ENCODE measurements at regions not wholly inside any gene's neighbourhood (a gene's known extent, or its start where the extent isn't known, plus 50 kb on each side); places are given as distances from the start of the nearest gene placed in this dataset.
A peak's percentile ranks its signal among the peaks of the same experiment; 100 is the strongest.

DNA sequence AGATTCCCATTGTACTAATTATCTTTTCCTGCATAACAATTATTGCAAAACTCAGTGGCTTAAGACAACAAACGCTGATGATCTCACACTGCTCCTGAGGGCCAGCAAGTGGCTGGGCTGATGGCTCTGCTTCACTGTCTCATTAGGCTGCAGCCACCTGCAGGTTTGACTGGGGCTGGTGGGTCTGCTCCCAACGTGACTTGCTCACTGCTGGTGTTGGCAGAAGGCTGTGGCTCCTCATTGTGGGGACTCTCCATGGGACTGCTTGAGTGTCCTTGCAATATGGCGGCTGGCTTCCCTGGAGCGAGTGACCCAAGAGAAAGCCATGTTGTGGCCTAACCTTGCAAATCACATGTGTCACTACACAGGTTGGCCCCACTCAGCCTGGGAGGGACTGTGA is 71.1 kb downstream of the PLXNA1 start:
- no peak overlapping the region for H3K27ac Mint-ChIP-seq

DNA sequence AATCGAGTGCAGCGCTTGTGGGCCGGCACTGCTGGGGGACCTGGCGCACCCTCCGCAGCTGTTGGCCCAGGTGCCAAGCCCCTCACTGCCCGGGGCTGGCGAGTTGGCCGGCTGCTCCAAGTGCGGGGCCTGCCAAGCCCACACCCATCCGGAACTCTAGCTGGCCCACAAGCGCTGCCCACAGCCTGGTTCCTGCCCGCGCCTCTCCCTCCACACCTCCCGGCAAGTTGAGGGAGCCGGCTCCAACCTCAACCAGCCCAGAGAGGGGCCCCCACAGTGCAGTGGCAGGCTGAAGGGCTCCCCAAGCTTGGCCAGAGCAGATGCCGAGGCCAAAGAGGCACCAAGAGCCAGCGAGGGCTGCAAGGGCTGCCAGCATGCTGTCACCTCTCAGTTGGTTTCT is 73.4 kb downstream of the PLXNA1 start:
- H3K4me3 Mint-ChIP-seq, result no peak overlapping the region
- H3K27ac Mint-ChIP-seq, result no peak overlapping the region
- no peak for ATAC-seq (replicated peaks in 1 of 2)
- DNase-seq, result no peak
- no peaks in the 10 kb centered on the region for H3K4me1 Mint-ChIP-seq (ENCODE audit: low read depth)
- H3K9me3 Mint-ChIP-seq, result peaks cover 5 to 10% of the 10 kb centered on the region in 2 donors
- peaks cover 1% of the 10 kb centered on the region for H3K27me3 Mint-ChIP-seq (ENCODE audit: low read depth)
- H3K36me3 Mint-ChIP-seq (ENCODE audit: insufficient read depth in 2 of 2), result peaks cover 5 to 6% of the 10 kb centered on the region in 2 donors

More for the DNA sequence above, 71.1 kb downstream of the PLXNA1 start:
- peaks cover 8 to 14% of the 10 kb centered on the region in 2 donors for H3K9me3 Mint-ChIP-seq
- H3K27me3 Mint-ChIP-seq (ENCODE audit: low read depth), result no peaks in the 10 kb centered on the region
- H3K4me1 Mint-ChIP-seq (ENCODE audit: low read depth), result no peaks in the 10 kb centered on the region
- no peak for DNase-seq
- ATAC-seq (replicated peaks in 1 of 2), result no peak
- peaks cover 7 to 10% of the 10 kb centered on the region in 2 donors for H3K36me3 Mint-ChIP-seq (ENCODE audit: insufficient read depth in 2 of 2)
- no peak overlapping the region for H3K4me3 Mint-ChIP-seq

DNA sequence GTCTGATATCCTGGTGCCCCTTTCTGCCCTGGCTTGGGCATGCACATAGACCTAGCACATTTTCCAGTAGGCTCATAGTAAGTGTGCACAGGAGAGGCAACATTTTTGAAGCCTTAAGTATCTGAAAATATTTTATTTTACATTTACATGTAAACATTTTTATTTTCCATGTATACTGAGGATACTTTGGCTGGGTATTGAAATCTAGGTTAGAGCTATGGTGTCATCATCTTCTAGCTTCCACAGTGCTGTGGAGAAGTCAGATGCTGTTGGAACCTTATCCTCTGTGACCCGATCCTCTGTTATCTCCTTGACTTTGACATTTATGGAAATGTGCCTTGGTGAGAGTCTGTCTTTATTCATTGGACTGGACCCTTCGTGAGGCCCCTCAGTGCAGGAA is 74.1 kb downstream of the PLXNA1 start:
- peaks cover 5 to 10% of the 10 kb centered on the region in 2 donors for H3K9me3 Mint-ChIP-seq
- H3K4me1 Mint-ChIP-seq (ENCODE audit: low read depth), result no peaks in the 10 kb centered on the region
- no peak for DNase-seq
- peaks cover 5 to 6% of the 10 kb centered on the region in 2 donors for H3K36me3 Mint-ChIP-seq (ENCODE audit: insufficient read depth in 2 of 2)
- H3K4me3 Mint-ChIP-seq, result no peak overlapping the region
- peaks cover 8% of the 10 kb centered on the region for H3K27me3 Mint-ChIP-seq (ENCODE audit: low read depth)
- H3K27ac Mint-ChIP-seq, result no peak overlapping the region
- no peak for ATAC-seq (replicated peaks in 1 of 2)

DNA sequence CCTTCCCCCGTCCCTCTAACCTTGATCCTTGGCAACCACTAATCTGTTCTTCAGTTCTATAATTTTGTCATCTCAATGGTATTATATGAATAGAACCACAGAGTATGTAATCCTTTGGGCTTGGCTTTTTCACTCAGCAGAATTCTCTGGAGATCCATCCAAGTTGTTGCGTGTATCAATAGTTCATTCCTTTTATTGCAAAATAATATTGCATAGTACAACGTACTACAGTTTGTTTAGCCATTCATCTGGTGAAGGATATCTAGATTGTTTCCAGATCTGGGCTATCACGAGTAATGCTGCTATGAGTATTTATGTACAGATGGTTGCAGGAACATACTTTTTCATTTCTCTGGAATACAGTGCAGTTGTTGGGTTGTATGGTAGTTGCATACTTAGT is 76.2 kb downstream of the PLXNA1 start:
- no peak for ATAC-seq (replicated peaks in 1 of 2)
- Mint-ChIP-seq H3K27ac (no peak overlapping the region), H3K36me3 (ENCODE audit: insufficient read depth in 2 of 2) (peaks cover 5 to 6% of the 10 kb centered on the region in 2 donors), H3K4me3 (no peak overlapping the region), H3K4me1 (ENCODE audit: low read depth) (no peaks in the 10 kb centered on the region), H3K9me3 (peaks cover 5 to 10% of the 10 kb centered on the region in 2 donors), H3K27me3 (ENCODE audit: low read depth) (peaks cover 9% of the 10 kb centered on the region)
- DNase-seq, result no peak

DNA sequence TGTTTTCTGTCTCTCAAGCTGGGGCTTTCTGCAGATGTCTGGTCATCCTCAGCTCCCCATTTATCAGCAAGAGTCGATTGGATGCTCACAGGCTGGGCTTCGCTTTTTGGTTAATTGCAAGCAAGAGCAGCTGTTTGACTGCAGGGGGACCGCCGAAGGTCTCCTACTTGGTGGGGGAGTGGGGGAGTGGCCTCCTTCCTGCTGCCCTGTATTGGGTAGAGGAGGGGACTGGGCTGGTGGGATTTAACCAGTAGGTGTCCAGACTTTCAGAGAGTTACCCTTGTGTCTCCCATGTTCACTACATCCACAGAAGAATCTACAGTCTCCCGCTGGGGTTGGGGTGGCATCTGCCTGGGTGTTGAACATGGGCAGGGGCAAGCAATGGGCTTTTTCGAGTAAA is 78.7 kb downstream of the PLXNA1 start:
- Mint-ChIP-seq H3K27me3 (ENCODE audit: low read depth) (peaks cover 16% of the 10 kb centered on the region), H3K9me3 (peaks cover 5 to 10% of the 10 kb centered on the region in 2 donors), H3K4me1 (ENCODE audit: low read depth) (no peaks in the 10 kb centered on the region), H3K36me3 (ENCODE audit: insufficient read depth in 2 of 2) (peaks cover 5 to 6% of the 10 kb centered on the region in 2 donors), H3K27ac (no peak overlapping the region), H3K4me3 (no peak overlapping the region)
- DNase-seq (no peak), ATAC-seq (replicated peaks in 1 of 2) (no peak)

DNA sequence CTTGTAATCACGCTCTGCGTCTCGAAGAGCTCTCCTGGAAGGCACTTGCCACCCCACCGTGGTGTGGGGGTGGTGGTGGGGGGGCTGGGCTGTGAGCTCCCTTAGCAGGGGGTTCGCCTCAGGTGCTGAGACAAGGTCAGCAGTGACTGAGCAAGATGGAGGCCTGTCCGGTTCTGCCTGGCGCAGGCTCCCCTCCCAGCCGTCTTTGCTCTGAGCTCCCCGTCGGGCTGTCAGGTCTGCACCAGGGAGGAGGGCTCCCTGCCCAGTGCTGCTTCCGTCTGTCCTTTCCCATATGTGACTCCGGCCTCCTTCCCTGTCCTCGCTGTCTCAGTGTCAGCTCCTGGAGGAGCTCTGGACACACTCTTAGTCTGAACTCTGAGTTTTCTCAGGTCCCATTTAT is 80.0 kb downstream of the PLXNA1 start:
- ATAC-seq (replicated peaks in 1 of 2), result no peak
- peaks cover 0 to 3% of the 10 kb centered on the region in 2 donors for H3K9me3 Mint-ChIP-seq

DNA sequence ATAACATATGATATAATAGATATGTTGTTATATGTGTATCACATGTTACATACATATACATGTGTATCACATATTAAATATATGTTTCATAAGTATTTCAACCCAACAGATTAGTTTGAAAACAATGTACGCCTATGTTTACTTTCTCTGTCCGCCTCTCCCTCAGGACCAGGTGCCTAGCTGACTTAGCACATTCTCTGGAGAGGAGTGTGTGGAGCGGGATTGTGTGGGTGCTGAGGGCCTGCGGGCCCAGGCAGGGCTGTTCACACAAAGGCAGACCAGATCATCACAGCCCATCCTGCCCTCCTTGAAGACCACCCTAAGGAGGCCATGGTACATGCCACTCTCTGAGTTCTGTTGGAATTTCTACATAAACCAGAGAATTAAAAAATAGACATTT is 81.0 kb downstream of the PLXNA1 start:
- DNase-seq, result no peak
- H3K27me3 Mint-ChIP-seq (ENCODE audit: low read depth), result peaks cover 16% of the 10 kb centered on the region
- H3K36me3 Mint-ChIP-seq (ENCODE audit: insufficient read depth in 2 of 2), result no peaks in the 10 kb centered on the region
- ATAC-seq (replicated peaks in 1 of 2), result no peak
- no peak overlapping the region for H3K27ac Mint-ChIP-seq
- no peaks in the 10 kb centered on the region for H3K4me1 Mint-ChIP-seq (ENCODE audit: low read depth)
- H3K4me3 Mint-ChIP-seq, result no peak overlapping the region
- peaks cover 0 to 3% of the 10 kb centered on the region in 2 donors for H3K9me3 Mint-ChIP-seq

More for the DNA sequence above, 80.0 kb downstream of the PLXNA1 start:
- DNase-seq, result no peak
- Mint-ChIP-seq H3K27me3 (ENCODE audit: low read depth) (peaks cover 16% of the 10 kb centered on the region), H3K36me3 (ENCODE audit: insufficient read depth in 2 of 2) (no peaks in the 10 kb centered on the region), H3K4me3 (no peak overlapping the region), H3K4me1 (ENCODE audit: low read depth) (no peaks in the 10 kb centered on the region), H3K27ac (no peak overlapping the region)

DNA sequence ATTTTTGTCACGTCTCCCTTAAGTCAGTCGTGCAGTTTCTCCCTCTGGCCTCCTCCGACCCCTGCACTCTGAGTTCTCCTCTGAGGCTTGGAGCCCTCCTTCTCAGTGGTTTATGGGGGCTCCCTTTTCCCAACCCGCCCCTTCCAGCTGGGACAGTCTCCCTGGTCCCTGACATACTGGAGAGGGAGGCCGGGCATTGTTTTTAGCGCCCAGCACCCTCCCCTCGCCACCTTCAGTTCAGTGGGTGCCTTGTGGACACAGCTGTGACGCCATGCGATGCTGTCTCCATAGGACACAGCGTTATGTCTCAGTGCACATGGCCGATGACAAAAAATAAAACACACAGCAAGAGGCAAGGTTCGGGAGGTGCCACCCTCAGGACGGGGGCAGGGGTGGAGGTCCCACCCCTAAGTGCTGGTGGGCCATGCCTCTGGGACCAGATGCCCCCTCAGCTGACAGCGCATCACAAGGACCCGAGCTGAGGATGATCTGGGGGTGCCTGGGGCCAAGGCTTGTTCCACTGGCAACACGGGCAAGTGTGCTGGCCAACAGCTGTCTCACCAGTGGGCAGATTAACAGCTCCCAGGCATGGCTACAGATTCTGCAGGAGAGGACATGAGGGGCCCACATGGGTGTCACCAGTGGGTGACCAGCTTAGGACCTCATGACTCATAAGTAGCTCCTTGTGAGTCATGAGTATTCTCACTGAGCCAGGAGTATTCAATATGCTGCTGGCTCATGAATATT is 81.6 kb downstream of the PLXNA1 start:
- H3K27ac Mint-ChIP-seq, result no peak overlapping the region
- H3K36me3 Mint-ChIP-seq (ENCODE audit: insufficient read depth in 2 of 2), result no peaks in the 10 kb centered on the region
- H3K9me3 Mint-ChIP-seq, result peaks cover 0 to 1% of the 10 kb centered on the region in 2 donors
- ATAC-seq (replicated peaks in 1 of 2) (peak in 1 of 2 donors; percentile 22), DNase-seq (no peak)
- H3K4me3 Mint-ChIP-seq, result no peak overlapping the region
- H3K27me3 Mint-ChIP-seq (ENCODE audit: low read depth), result peaks cover 16% of the 10 kb centered on the region
- no peaks in the 10 kb centered on the region for H3K4me1 Mint-ChIP-seq (ENCODE audit: low read depth)

DNA sequence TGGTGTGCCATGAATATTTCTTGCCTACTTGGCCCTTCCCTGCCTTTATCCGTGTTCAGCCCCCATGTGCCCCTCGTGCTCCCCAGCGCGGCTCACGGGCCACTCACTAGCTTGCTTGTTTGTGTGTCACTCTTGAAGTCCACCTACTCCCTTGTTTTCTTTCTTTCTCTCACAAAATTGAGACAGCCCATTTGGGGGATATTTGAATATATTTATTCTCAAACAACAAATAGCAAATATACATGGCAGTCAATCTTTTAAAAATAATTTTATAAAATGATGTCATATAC is 82.2 kb downstream of the PLXNA1 start:
- H3K27me3 Mint-ChIP-seq (ENCODE audit: low read depth), result peaks cover 16% of the 10 kb centered on the region
- ATAC-seq (replicated peaks in 1 of 2) (no peak), DNase-seq (no peak)
- H3K27ac Mint-ChIP-seq, result no peak overlapping the region
- H3K9me3 Mint-ChIP-seq, result peaks cover 0 to 1% of the 10 kb centered on the region in 2 donors
- H3K36me3 Mint-ChIP-seq (ENCODE audit: insufficient read depth in 2 of 2), result no peaks in the 10 kb centered on the region
- H3K4me1 Mint-ChIP-seq (ENCODE audit: low read depth), result no peaks in the 10 kb centered on the region
- no peak overlapping the region for H3K4me3 Mint-ChIP-seq

DNA sequence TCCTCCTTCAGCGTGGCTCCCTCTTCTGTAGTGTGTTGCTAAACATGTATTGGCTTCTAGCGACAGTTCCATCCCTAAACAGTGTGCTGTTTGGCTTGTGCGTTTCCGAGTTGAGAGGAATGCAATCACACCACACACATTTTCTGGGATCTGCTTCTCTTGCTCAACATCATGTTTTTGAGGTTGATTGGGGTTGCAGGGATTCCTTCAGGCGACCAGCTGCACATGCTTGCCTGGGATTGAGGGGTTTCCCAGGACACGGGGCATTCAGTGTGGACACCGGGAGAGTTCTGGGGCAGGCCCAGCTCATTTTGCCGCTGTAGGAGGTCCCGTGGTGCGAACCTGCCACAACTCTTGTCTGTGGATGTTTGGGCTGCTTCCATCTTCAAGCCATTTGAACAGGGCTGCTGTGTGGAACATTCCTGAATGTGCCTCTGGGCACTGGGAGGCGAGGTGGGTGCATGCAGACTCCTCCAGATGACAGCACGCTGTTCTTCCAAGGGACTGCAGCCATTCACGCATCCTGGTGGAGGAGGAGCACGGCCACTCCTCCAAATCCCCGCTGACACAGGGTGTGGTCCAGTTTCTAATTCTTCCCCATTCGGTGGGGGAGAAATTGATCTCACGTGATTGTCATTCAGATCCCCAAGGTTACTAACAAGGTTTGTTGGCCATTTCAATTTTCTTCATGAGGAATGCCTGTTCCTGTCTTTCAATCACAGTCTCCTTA is 82.8 kb downstream of the PLXNA1 start:
- Mint-ChIP-seq H3K4me1 (ENCODE audit: low read depth) (no peaks in the 10 kb centered on the region), H3K27me3 (ENCODE audit: low read depth) (peaks cover 16% of the 10 kb centered on the region), H3K9me3 (no peaks in the 10 kb centered on the region), H3K27ac (no peak overlapping the region), H3K4me3 (no peak overlapping the region), H3K36me3 (ENCODE audit: insufficient read depth in 2 of 2) (no peaks in the 10 kb centered on the region)
- no peak for ATAC-seq (replicated peaks in 1 of 2)
- DNase-seq, result no peak

DNA sequence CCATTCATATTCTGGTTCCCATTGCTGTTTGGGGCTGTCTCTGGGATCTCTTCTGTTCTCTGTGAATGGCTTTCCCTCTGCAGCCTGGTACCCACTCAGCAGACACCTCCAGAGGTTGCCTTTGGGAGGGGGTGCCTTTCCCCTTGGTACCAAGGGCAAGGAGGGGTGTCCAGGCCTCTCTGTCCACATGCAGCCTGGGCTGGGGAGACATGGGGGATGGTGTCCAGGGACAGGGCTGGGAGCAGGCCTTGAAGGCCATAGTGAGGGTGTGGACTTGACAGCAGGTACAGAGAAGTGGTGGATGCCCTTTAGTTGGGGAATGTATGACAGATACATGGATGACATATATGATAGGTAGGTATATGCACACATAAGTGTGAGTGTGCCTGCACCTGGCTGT is 83.7 kb downstream of the PLXNA1 start:
- no peak overlapping the region for H3K4me3 Mint-ChIP-seq
- DNase-seq, result no peak
- H3K36me3 Mint-ChIP-seq (ENCODE audit: insufficient read depth in 2 of 2), result no peaks in the 10 kb centered on the region
- no peaks in the 10 kb centered on the region for H3K4me1 Mint-ChIP-seq (ENCODE audit: low read depth)
- ATAC-seq (replicated peaks in 1 of 2), result no peak
- H3K27me3 Mint-ChIP-seq (ENCODE audit: low read depth), result peaks cover 17% of the 10 kb centered on the region
- no peak overlapping the region for H3K27ac Mint-ChIP-seq
- no peaks in the 10 kb centered on the region for H3K9me3 Mint-ChIP-seq

DNA sequence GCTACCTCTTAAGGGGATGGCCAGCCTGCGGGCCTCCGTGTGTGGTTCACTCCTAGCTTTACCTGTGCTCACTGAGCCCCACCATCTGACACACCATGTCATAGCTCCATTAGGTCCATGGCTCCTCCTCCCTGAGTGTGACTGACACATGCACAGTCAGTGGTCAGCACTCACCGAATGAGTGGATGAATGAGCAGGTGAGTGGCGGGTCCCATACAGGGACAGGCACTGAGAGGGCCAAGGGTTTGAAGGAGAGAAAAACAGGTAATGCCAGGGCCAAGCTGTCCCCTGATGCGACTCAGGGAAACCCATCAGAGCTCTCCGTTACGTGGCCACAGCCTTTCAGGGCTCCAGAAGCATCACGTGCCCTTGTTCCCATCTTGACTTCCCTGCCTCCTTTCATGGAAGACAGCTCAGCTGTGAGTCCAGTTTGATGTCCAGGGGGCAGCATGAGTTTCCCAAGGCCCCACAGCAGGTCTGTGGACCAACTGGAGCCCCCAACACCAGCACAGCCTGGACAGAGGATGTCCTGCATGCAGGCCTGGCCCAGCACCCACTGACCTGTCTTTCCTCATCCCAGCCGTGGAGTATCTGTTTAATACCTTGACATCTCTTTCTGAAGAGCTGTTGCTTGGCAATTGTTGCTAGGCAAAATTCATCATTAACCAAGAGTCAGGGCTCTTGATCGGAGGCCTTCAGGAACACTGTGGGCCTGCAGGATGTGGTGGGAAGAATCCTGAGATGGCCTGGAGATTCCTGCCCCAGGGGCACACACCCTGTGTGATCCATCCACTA is 84.4 kb downstream of the PLXNA1 start:
- Mint-ChIP-seq H3K27me3 (ENCODE audit: low read depth) (peaks cover 13% of the 10 kb centered on the region), H3K36me3 (ENCODE audit: insufficient read depth in 2 of 2) (no peaks in the 10 kb centered on the region), H3K27ac (no peak overlapping the region), H3K4me3 (no peak overlapping the region), H3K9me3 (no peaks in the 10 kb centered on the region), H3K4me1 (ENCODE audit: low read depth) (no peaks in the 10 kb centered on the region)
- ATAC-seq (replicated peaks in 1 of 2) (no peak), DNase-seq (no peak)

DNA sequence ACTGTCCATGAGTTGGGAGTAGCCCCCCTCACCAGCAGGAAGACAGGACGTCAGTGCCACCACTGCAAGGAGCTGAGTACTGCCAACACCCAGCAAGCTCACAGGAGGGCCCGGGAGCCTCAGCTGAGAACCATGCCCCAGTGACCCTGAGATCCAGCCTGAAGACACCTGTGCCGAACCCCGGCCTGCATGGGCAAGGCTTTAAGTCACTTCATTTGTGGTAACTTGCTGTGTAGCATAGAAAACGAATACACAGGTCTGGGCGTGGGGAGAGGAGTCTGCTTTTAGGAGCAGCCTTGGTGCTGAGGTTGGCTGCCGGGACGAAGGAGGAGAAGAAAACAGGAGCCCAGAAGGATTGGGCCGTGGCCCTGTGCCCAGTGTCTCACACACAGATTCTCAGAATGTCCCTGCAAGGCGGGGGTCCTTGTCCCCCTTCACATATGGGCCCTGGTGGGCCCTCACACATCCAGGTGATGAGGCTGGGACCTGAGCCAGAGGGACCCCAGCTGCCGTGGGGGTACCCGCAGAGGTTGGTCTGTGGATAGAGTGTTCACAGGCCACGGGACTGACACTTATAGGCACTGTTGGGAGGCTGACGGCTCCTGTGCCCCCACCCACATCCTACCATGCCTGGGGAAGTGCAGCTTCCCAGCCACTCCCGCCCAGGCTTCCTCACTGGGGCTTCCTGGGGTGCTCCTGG is 85.3 kb downstream of the PLXNA1 start:
- DNase-seq, result no peak
- Mint-ChIP-seq H3K4me3 (no peak overlapping the region), H3K9me3 (no peaks in the 10 kb centered on the region), H3K27me3 (ENCODE audit: low read depth) (peaks cover 13% of the 10 kb centered on the region), H3K4me1 (ENCODE audit: low read depth) (no peaks in the 10 kb centered on the region), H3K27ac (no peak overlapping the region), H3K36me3 (ENCODE audit: insufficient read depth in 2 of 2) (no peaks in the 10 kb centered on the region)
- no peak for ATAC-seq (replicated peaks in 1 of 2)
